BLaER1 (cell line): ENCODE measurements at regions not wholly inside any gene's neighbourhood (a gene's known extent, or its start where the extent isn't known, plus 50 kb on each side); places are given as distances from the start of the nearest gene placed in this dataset.

Source experiments
- H3K27ac ChIP-seq: shearing (Covaris generic); formaldehyde crosslinking; 2 replicates; pipeline ENCODE4 v1.8.1; 2022
- H3K27me3 ChIP-seq: shearing (Covaris generic); formaldehyde crosslinking; 2 replicates; pipeline ENCODE4 v1.8.1; 2022
- H3K36me3 ChIP-seq: shearing (Covaris generic); formaldehyde crosslinking; 2 replicates; pipeline ENCODE4 v1.8.1; 2022
- H3K4me1 ChIP-seq: shearing (Covaris generic); formaldehyde crosslinking; 2 replicates; pipeline ENCODE4 v1.8.1; 2022
- H3K4me2 ChIP-seq: shearing (Covaris generic); formaldehyde crosslinking; 2 replicates; pipeline ENCODE4 v1.8.1; 2022
- H3K4me3 ChIP-seq: shearing (Covaris generic); formaldehyde crosslinking; 2 replicates; pipeline ENCODE4 v1.8.1; 2022
- H3K9ac ChIP-seq: shearing (Covaris generic); formaldehyde crosslinking; 2 replicates; pipeline ENCODE4 v1.8.1; 2022
- H3K9me3 ChIP-seq: shearing (Covaris generic); formaldehyde crosslinking; 2 replicates; pipeline ENCODE4 v1.8.1; 2022
- H4K20me1 ChIP-seq: shearing (Covaris generic); formaldehyde crosslinking; 2 replicates; pipeline ENCODE4 v1.8.1; 2022
- Cebpa-rat ChIP-seq: shearing (Covaris generic); IDR thresholded peaks from 2 replicates; pipeline ENCODE4 v1.8.1; 2022

DNA sequence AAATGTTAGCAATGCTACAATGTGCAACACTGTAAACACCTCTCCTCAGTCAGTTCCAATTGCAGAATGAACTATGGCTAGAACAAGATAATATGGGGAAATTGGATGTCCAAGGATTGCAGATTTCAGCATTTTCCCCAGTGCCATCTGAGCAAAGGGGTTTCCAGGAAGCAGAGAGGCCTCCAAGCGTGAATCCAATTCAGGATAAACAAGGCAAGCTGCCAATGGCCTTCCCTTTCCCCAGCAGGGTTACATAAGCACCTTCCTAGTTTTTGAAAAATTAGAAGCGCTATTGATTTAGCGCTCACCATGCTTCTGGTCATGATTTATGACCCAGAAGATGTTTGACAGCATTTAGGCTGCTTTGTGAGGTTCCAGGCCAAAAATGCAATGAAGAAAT, 223.0 kb upstream of the GATB start:
- Histone ChIP-seq H3K9ac (no peak overlapping the region), H3K9me3 (peaks cover 34% of the 10 kb centered on the region), H3K36me3 (no peaks in the 10 kb centered on the region; the same call in 1 of the 2 replicates), H3K4me1 (no peaks in the 10 kb centered on the region), H3K27ac (no peak overlapping the region), H3K4me2 (no peak overlapping the region), H3K27me3 (no peaks in the 10 kb centered on the region), H3K4me3 (no peak overlapping the region), H4K20me1 (no peaks in the 10 kb centered on the region)
- TF ChIP-seq Cebpa-rat = no peak

DNA sequence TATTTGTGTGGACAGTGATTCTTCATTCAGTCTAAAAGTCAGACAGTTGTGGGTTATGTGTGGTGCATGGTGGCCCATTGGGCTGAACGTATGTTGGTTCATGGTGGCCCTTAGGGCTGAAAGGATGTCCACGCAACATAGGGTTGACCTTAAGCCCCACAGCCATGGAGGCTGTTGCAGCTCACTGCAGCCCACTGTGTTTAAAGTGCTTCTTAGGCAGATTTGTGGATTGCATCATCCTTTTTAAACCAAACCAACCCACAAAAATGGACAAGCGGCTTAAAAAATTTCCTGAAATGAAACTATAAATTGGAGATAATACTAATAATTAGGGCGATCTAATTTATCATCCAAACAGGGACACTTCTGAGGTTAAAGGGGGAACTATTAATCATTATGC, 219.0 kb upstream of the GATB start:
- no peak overlapping the region for H3K4me2 ChIP-seq
- no peaks in the 10 kb centered on the region for H3K27me3 ChIP-seq
- no peak overlapping the region for H3K27ac ChIP-seq
- peaks cover 11% of the 10 kb centered on the region for H3K36me3 ChIP-seq
- no peak for TF ChIP-seq Cebpa-rat
- H4K20me1 ChIP-seq = no peaks in the 10 kb centered on the region
- H3K9me3 ChIP-seq = peaks cover 39% of the 10 kb centered on the region
- H3K4me1 ChIP-seq = no peaks in the 10 kb centered on the region
- no peak overlapping the region for H3K9ac ChIP-seq
- no peak overlapping the region for H3K4me3 ChIP-seq

DNA sequence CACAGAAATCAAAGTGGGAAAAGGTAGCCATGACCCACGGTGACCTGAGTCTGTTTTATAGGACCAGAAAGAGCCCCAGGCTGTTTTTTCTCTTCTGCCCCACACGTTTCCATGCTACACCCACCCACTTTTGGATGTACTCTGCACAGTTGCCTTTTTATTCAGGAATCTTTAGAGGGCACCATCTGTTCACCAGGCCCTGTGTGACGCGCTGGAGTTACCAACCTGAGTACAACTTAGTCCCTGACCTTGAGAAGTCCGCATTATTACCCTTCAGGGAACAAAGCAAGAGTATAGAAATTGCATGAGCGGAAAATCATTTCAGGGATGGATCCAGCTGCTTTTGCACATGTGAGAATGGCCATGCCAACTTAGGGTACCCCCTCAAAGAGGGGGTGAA, 207.8 kb upstream of the GATB start:
- H3K4me1 ChIP-seq = no peaks in the 10 kb centered on the region
- no peaks in the 10 kb centered on the region for H3K36me3 ChIP-seq
- no peak overlapping the region for H3K4me3 ChIP-seq
- no peak overlapping the region for H3K27ac ChIP-seq
- no peak for TF ChIP-seq Cebpa-rat
- no peak overlapping the region for H3K9ac ChIP-seq
- no peaks in the 10 kb centered on the region for H4K20me1 ChIP-seq
- H3K27me3 ChIP-seq = no peaks in the 10 kb centered on the region
- H3K4me2 ChIP-seq = no peak overlapping the region
- 0 out of 2 replicates have a peak, but pooled peaks cover 7% of the 10 kb centered on the region for H3K9me3 ChIP-seq

DNA sequence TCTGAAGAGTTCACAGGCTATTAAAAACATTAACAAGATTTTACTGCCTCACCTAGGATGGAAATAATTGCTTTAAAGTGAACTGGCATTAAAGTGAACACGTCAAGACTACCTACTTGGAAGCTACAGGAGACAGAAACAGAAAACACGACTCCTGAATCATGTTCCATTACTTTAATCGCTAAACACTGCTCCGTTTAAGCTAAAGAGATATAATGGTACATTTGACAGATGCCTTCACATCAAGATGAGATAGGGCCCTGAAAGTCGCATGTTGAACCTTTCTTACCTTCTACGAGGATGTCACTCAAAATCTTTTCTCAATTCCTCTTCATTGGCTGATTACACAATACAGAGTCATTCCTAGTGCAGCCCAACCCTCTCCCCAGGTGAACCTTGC, 206.3 kb upstream of the GATB start:
- TF ChIP-seq Cebpa-rat = no peak
- no peak overlapping the region for H3K9ac ChIP-seq
- no peaks in the 10 kb centered on the region for H3K27me3 ChIP-seq
- H3K4me2 ChIP-seq = no peak overlapping the region
- 0 out of 2 replicates have a peak, but pooled peaks cover 7% of the 10 kb centered on the region for H3K9me3 ChIP-seq
- no peak overlapping the region for H3K4me3 ChIP-seq
- H3K4me1 ChIP-seq = no peaks in the 10 kb centered on the region
- H4K20me1 ChIP-seq = no peaks in the 10 kb centered on the region
- H3K27ac ChIP-seq = no peak overlapping the region
- H3K36me3 ChIP-seq = no peaks in the 10 kb centered on the region

DNA sequence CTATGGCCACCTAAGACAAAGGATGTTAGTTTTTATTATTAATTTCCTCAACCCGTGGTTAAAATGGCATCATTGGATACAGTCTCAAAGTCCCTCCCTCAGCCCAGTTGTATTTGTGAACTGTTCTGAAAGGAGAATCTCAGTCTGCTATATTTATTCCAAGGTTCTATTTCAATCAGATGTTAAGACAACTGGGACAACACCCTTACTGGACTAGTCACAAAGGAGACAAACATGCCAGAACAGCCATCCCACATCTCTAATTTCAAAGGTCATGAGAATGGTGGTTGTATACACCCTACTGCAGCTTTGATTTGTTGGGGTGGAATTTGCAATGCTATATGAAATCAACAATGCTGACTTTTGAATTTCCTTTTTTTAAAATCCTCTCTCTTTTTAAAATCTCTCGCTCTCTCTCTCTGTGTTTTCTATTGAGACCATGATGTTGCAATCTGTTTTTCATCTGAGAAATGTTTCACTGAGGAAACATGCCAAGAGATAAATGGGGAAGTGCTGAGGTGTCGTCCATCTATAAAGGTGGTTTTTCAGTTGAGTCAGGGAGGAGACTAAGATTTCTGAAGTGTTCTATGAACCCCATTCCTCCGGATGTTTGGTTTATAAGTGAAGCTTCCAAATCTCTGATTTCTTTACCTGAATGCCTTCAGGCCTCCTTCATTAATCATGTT, 201.5 kb upstream of the GATB start:
- Histone ChIP-seq H3K4me1 (peaks cover under 1% of the 10 kb centered on the region), H3K27ac (no peak overlapping the region), H3K36me3 (no peaks in the 10 kb centered on the region), H3K4me3 (no peak overlapping the region), H3K4me2 (no peak overlapping the region), H3K9me3 (no peaks in the 10 kb centered on the region), H3K9ac (no peak overlapping the region), H4K20me1 (no peaks in the 10 kb centered on the region), H3K27me3 (no peaks in the 10 kb centered on the region)
- no peak for TF ChIP-seq Cebpa-rat

DNA sequence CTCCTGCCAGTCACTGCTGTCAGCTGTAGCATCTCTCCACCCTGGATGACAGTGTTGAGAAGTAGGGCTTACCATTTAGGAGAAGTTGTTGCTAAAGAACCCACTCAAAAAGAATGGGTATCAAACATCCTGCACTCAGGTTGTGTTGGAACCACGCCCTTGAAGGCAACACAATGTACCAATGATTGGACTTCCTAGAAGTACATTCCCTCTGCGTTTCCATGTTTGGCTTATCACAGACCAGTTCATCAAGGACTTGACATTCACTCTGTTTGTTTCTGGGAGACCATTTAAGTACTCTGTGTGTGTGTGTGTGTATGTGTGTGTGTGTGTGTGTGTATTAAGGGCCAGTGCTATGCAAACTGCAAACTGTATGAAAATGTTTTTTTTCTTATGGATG, 200.6 kb upstream of the GATB start:
- Histone ChIP-seq H3K9ac (no peak overlapping the region), H3K4me2 (no peak overlapping the region), H3K4me3 (no peak overlapping the region), H3K27me3 (no peaks in the 10 kb centered on the region), H3K36me3 (no peaks in the 10 kb centered on the region), H3K9me3 (no peaks in the 10 kb centered on the region), H3K27ac (no peak overlapping the region), H4K20me1 (no peaks in the 10 kb centered on the region), H3K4me1 (peaks cover 6% of the 10 kb centered on the region)
- TF ChIP-seq Cebpa-rat = no peak

DNA sequence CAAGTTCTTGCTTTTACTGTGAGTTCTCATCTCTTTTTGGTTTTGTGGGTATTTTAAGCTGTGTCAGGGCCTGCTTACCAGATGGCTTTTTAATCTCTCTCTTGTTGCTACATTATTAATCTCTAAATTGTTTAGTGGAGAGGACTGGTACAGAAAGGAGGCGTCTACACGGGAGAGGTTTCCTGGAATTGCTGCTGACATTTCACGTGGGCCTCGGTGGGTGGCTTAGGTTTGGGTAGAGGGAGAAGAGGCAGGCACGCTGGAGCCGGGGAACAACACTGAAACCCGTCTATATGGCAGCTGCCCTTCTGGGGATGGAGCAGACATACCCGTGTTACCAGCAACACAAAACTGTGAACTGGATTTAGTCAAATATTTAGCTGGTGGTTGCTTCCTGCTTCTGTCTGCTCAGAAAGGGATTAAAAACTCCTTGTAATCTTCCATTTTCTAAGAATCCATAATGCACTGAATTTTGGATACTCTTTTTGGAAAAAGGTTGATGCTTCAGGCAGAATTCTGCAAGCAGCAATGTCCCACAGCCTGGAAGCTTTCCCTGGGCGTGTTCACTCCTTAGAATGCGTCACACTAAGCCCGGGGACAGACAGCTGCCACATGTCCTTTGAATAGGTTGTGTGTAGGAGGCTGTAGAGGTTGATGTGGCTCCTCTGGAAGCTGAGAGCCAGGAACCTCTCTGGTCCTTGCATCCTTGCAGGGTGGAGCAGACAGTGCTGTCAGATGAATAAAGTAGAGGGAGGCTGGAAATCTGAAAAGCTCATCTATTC, 199.8 kb upstream of the GATB start:
- Histone ChIP-seq H3K27me3 (no peaks in the 10 kb centered on the region), H3K4me3 (no peak overlapping the region), H4K20me1 (no peaks in the 10 kb centered on the region), H3K27ac (no peak overlapping the region), H3K9me3 (no peaks in the 10 kb centered on the region), H3K9ac (no peak overlapping the region), H3K4me2 (no peak overlapping the region), H3K36me3 (no peaks in the 10 kb centered on the region), H3K4me1 (peaks cover 6% of the 10 kb centered on the region)
- TF ChIP-seq Cebpa-rat = no peak

DNA sequence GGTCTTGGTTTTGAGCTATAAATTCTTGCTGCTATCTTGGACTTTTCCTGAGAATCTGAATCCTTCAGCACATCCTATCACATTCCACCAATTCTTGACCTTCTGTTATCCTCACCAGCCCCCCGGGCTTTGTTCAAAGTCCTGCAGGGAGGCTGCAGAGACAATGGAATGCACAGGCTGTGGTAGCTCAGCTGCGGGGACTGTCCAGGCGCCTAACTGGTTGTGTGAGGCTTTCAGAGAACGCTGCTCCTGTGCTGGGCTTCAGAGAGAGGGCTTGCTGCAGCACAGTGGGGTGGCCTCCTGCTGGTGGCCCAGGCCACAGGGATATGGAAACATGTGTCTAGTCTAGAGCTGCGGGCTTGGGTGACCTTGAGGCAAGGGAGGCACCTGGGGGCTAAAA, 196.3 kb upstream of the GATB start:
- H3K4me2 ChIP-seq = no peak overlapping the region
- no peak overlapping the region for H3K4me3 ChIP-seq
- H3K4me1 ChIP-seq = peaks cover 6% of the 10 kb centered on the region
- no peak overlapping the region for H3K9ac ChIP-seq
- no peak overlapping the region for H3K27ac ChIP-seq
- H4K20me1 ChIP-seq = no peaks in the 10 kb centered on the region
- H3K36me3 ChIP-seq = no peaks in the 10 kb centered on the region
- no peaks in the 10 kb centered on the region for H3K27me3 ChIP-seq
- no peaks in the 10 kb centered on the region for H3K9me3 ChIP-seq
- TF ChIP-seq Cebpa-rat = no peak

DNA sequence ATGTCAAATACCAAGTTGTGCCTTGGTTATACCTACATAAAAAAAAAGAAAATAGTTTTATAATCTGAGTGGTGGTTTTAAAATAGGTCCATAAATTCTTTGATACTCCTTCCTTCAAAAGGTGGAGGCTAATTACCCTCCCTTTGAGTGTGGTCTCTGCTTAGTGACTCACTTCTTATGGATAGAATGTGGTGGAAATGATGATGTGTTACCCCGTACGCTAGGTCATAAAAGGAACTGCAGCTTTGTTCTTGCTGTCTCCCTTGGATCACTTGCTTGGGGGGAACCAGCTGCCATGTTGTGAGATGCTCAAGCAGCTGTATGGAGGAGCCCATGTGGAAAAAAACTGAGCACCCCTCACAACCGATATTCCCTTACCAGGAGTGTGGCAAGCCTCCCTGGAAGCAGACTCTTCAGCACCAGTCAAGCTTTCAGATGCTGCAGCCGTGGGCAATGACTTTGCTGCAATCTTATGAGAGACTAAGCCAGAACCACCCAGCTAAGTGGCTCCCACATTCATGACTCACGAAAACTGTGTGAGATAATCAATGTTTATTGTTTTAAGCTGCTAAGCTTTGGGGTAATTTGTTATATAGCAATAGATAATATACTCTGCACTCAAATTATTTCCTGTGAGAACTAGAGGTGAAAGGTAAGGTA, 195.0 kb upstream of the GATB start:
- Histone ChIP-seq H3K36me3 (no peaks in the 10 kb centered on the region), H3K4me2 (no peak overlapping the region), H3K27ac (no peak overlapping the region), H3K4me3 (no peak overlapping the region), H3K27me3 (no peaks in the 10 kb centered on the region), H3K4me1 (peaks cover 6% of the 10 kb centered on the region), H3K9ac (no peak overlapping the region), H4K20me1 (no peaks in the 10 kb centered on the region), H3K9me3 (no peaks in the 10 kb centered on the region)
- TF ChIP-seq Cebpa-rat = no peak

DNA sequence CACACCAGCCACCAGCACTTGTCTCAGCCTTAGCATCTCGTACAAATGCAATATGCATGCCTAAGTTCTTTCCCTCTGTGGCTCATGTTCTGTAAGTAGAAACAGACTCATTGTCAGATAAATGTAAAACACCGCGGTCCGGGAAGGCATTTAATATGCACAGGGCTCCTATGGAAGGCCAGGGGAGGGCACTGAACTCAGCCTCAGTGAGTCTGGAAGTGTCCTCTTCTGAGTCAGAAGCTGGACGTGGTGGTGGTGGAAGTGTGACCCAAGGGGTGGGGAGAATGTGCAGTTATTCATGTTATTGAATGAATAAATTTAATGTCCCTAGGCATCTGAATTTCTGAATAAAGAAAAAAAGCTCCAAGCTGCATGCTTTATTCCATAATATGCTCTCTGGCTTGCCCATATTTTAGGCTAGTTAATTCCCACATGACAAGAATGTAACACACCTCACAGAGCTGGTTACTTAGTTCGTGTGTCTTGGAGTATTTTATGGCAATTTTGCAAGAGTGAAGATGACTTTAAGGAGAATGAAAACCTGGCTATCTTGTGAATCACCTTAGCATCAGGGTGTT, 193.1 kb upstream of the GATB start:
- Histone ChIP-seq H4K20me1 (no peaks in the 10 kb centered on the region), H3K4me3 (no peak overlapping the region), H3K9ac (no peak overlapping the region), H3K4me2 (no peak overlapping the region), H3K9me3 (no peaks in the 10 kb centered on the region; the same call in 1 of the 2 replicates), H3K27me3 (no peaks in the 10 kb centered on the region), H3K4me1 (peaks cover 6% of the 10 kb centered on the region), H3K36me3 (no peaks in the 10 kb centered on the region), H3K27ac (no peak overlapping the region)
- no peak for TF ChIP-seq Cebpa-rat
